ENCODE measurements at regions not wholly inside any gene's neighbourhood (a gene's known extent, or its start where the extent isn't known, plus 50 kb on each side); places are given as distances from the start of the nearest gene placed in this dataset.
"Not testable (repeated sequence)": the region's sequence is repeated elsewhere in the genome, so short reads cannot be mapped to it uniquely, and the experiment has no call there.

DNA sequence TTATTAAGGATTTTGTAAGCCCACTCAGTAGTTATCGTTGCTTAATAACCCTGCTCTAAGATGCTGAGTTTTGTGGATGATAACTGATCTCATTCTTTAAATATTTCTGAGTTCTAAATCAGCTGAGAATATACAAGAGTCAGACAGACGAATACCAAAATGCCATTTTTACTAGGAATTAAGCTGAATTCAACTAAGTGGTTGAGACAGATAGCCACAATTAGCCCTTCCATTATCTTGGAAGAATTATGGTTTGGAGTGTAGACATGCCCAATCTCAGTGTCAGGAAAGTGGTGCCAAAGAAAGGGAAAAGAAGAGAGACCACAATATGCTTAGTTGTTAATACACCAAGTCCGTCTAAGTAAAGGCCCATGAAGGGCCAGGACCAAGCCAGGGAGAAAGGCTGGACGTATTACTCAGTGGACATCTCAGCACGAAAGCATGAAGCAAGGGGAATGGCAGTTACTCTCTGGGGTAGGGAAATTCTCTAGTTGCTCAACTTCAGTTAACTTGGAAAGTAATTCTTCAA, 58.6 kb downstream of the KCNA5 start:
- H3K27ac ChIP-seq: no peak overlapping the region

DNA sequence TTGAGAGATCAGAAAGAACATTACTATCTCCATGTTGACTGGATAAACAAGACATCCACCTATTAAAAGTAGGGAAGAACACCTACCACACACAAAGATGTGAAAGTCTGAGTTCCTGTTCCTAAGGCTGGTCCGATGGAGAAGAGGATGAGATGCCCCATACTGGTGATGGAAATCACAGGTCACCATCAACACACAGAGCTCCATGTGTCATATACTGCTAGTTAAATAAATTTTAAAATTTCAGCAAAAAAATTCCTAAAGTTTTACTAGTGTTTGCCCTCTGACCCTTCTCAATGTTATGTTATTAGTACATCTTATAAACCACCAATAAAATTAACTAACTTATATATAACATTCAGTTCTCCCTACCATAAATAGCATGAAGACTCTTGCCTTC, 59.1 kb downstream of the KCNA5 start:
- Histone ChIP-seq H3K27ac (no peak overlapping the region), H3K9me3 (no peaks in the 10 kb centered on the region), H3K4me3 (no peak overlapping the region), H3K36me3 (no peaks in the 10 kb centered on the region), H3K4me1 (ENCODE audit: control insufficient read depth in 1 of 2, low read depth in 2 of 2) (peaks cover 0 to 7% of the 10 kb centered on the region in 2 donors), H3K27me3 (replicated peaks; ENCODE audit: insufficient read depth) (no peaks in the 10 kb centered on the region)
- no peak for DNase-seq (ENCODE audit: low spot score)
- TF ChIP-seq, protein P1, sequence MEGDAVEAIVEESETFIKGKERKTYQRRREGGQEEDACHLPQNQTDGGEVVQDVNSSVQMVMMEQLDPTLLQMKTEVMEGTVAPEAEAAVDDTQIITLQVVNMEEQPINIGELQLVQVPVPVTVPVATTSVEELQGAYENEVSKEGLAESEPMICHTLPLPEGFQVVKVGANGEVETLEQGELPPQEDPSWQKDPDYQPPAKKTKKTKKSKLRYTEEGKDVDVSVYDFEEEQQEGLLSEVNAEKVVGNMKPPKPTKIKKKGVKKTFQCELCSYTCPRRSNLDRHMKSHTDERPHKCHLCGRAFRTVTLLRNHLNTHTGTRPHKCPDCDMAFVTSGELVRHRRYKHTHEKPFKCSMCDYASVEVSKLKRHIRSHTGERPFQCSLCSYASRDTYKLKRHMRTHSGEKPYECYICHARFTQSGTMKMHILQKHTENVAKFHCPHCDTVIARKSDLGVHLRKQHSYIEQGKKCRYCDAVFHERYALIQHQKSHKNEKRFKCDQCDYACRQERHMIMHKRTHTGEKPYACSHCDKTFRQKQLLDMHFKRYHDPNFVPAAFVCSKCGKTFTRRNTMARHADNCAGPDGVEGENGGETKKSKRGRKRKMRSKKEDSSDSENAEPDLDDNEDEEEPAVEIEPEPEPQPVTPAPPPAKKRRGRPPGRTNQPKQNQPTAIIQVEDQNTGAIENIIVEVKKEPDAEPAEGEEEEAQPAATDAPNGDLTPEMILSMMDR (IDR thresholded peaks at IDR 0.05): no peak
- no peak for ATAC-seq (ENCODE audit: insufficient number of reproducible peaks, low FRiP score, low read depth)

More for the DNA sequence above, 58.6 kb downstream of the KCNA5 start:
- H3K27me3 ChIP-seq (replicated peaks; ENCODE audit: insufficient read depth): no peaks in the 10 kb centered on the region
- DNase-seq (ENCODE audit: low spot score) (no peak), ATAC-seq (ENCODE audit: insufficient number of reproducible peaks, low FRiP score, low read depth) (no peak)
- no peaks in the 10 kb centered on the region for H3K36me3 ChIP-seq
- TF ChIP-seq, protein P1 (IDR thresholded peaks at IDR 0.05): no peak
- H3K9me3 ChIP-seq: no peaks in the 10 kb centered on the region
- no peak overlapping the region for H3K4me3 ChIP-seq
- H3K4me1 ChIP-seq (ENCODE audit: control insufficient read depth in 1 of 2, low read depth in 2 of 2): peaks cover 0 to 7% of the 10 kb centered on the region in 2 donors

DNA sequence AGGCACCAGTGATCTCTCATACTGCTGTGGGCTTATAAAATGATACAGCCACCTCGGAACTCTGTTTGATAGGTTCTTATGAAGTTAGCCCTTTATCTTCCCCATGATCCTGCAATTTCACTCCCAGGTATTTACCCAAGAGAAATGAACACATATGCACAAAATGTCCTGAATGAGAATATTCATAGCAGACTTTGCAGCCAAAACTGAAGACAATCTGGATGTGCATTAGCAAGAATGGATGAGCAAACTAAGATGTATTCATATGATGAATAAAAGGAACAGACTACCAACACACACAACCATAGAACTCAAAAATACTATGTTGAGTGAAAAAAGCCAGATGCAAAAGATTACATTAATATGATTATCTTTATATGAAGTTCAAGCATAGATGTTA, 66.7 kb downstream of the KCNA5 start:
- no peak for DNase-seq (ENCODE audit: low spot score)

DNA sequence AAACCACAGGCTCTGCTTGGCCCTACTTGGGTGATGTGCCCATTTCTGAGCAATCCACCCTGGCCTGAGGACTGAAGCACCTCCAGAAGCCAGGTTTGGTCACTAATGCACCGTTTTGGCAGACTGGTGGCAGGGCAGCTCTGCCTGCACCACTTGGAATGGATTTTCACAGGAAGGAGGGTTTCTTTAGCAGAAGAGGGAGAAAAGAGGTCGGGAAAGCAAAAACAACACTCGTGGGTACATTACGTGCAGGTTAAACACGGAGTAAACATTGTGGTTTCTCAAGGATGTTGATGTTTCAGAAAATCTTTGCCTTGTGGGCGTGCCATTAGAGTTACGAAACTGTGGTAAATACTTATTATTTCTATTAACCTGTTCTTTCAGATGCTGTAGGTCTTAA, 70.8 kb downstream of the KCNA5 start:
- Histone ChIP-seq H3K4me3 (no peak overlapping the region), H3K27ac (no peak overlapping the region), H3K9me3 (no peaks in the 10 kb centered on the region), H3K27me3 (replicated peaks; ENCODE audit: insufficient read depth) (no peaks in the 10 kb centered on the region), H3K36me3 (no peaks in the 10 kb centered on the region), H3K4me1 (ENCODE audit: control insufficient read depth in 1 of 2, low read depth in 2 of 2) (no peaks in the 10 kb centered on the region)
- DNase-seq (ENCODE audit: low spot score) (no peak), ATAC-seq (ENCODE audit: insufficient number of reproducible peaks, low FRiP score, low read depth) (no peak)
- TF ChIP-seq, protein P1 (IDR thresholded peaks at IDR 0.05): no peak

More for the DNA sequence above, 66.7 kb downstream of the KCNA5 start:
- Histone ChIP-seq H3K9me3 (no peaks in the 10 kb centered on the region), H3K27ac (no peak overlapping the region), H3K27me3 (replicated peaks; ENCODE audit: insufficient read depth) (no peaks in the 10 kb centered on the region), H3K4me1 (ENCODE audit: control insufficient read depth in 1 of 2, low read depth in 2 of 2) (no peaks in the 10 kb centered on the region), H3K4me3 (no peak overlapping the region), H3K36me3 (no peaks in the 10 kb centered on the region)
- TF ChIP-seq, protein P1 (IDR thresholded peaks at IDR 0.05): no peak
- no peak for ATAC-seq (ENCODE audit: insufficient number of reproducible peaks, low FRiP score, low read depth)

DNA sequence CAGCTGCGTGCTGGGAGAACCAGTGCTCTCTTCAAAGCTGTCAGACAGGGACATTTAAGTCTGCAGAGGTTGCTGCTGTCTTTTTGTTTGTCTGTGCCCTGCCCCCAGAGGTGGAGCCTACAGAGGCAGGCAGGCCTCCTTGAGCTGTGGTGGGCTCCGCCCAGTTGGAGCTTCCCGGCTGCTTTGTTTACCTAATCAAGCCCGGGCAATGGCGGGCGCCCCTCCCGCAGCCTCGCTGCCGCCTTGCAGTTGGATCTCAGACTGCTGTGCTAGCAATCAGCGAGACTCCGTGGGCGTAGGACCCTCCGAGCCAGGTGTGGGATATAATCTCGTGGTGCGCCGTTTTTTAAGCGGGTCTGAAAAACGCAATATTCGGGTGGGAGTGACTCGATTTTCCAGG, 78.1 kb downstream of the KCNA5 start:
- ATAC-seq (ENCODE audit: insufficient number of reproducible peaks, low FRiP score, low read depth): not testable (repeated sequence)

DNA sequence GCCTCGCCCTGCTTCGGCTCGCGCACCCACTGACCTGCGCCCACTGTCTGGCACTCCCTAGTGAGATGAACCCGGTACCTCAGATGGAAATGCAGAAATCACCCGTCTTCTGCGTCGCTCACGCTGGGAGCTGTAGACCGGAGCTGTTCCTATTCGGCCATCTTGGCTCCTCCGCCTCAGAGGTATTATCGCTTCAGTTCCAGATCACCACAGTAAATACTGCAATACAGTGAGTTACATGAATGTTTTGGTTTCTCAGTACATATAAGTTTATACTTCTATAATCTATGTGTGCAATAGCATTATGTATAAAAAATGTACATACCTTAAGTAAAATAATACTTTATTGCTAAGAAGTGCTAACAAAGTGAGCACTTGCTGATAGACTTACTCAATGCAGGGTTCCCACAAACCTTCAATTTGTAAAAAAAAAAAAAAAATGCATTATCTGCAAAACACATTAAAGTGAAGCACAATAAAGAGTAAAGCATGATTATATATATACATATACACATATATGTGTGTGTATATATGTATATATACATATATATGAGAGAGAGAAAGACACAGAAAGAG, 78.7 kb downstream of the KCNA5 start:
- not testable (repeated sequence) for DNase-seq (ENCODE audit: low spot score); H3K36me3 ChIP-seq; H3K9me3 ChIP-seq; H3K27ac ChIP-seq; H3K27me3 ChIP-seq (replicated peaks; ENCODE audit: insufficient read depth); H3K4me3 ChIP-seq; ATAC-seq (ENCODE audit: insufficient number of reproducible peaks, low FRiP score, low read depth); H3K4me1 ChIP-seq (ENCODE audit: control insufficient read depth in 1 of 2, low read depth in 2 of 2)

More for the DNA sequence above, 78.1 kb downstream of the KCNA5 start:
- not testable (repeated sequence) for H3K4me1 ChIP-seq (ENCODE audit: control insufficient read depth in 1 of 2, low read depth in 2 of 2); H3K27me3 ChIP-seq (replicated peaks; ENCODE audit: insufficient read depth); H3K36me3 ChIP-seq; H3K27ac ChIP-seq; DNase-seq (ENCODE audit: low spot score); H3K4me3 ChIP-seq; H3K9me3 ChIP-seq

Data from thoracic aorta (tissue), 2 donors.